ENCODE measurements at regions not wholly inside any gene's neighbourhood (a gene's known extent, or its start where the extent isn't known, plus 50 kb on each side); places are given as distances from the start of the nearest gene placed in this dataset.

GRCh38 chr4:124887739-124888138 lies 175.2 kb upstream of the ANKRD50 start:
- Mint-ChIP-seq H3K36me3 (no peaks in the 10 kb centered on the region), H3K27ac (no peak overlapping the region), H3K27me3 (ENCODE audit: low read depth in 3 of 3) (peaks cover 0 to 2% (median 0%) of the 10 kb centered on the region in 3 donors), H3K4me1 (no peaks in the 10 kb centered on the region), H3K9me3 (peaks cover 0 to 9% (median 6%) of the 10 kb centered on the region in 6 donors), H3K4me3 (no peak overlapping the region)
- no peak for DNase-seq

- Mint-ChIP-seq H3K4me1 (no peaks in the 10 kb centered on the region), H3K27ac (no peak overlapping the region), H3K36me3 (no peaks in the 10 kb centered on the region), H3K4me3 (no peak overlapping the region), H3K9me3 (peaks cover 0 to 5% (median 3%) of the 10 kb centered on the region in 6 donors), H3K27me3 (ENCODE audit: low read depth in 3 of 3) (peaks cover 0 to 2% (median 0%) of the 10 kb centered on the region in 3 donors)
- no peak for DNase-seq
Measured at GRCh38 chr4:124884316-124884715, 171.8 kb upstream of the ANKRD50 start.

DNA sequence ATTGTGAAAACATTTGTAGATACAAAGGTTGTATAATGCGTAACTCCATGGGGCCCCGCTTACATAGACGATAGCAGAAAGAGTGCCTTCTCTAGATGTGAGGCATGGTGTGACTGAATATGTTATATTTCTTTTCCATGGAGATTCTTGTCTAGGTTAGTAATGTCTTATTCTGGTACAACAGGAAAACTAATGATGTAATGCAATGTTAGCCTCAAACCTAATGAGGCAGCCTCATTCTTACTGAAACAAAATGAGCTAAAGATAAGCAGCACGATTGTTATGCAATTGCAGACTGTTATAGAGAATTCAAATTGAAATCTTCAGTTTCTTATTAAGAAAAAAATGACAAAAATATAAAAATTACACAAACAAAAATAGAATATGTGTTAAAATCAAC lies 171.1 kb upstream of the ANKRD50 start:
- Mint-ChIP-seq H3K36me3 (no peaks in the 10 kb centered on the region), H3K9me3 (peaks cover 0 to 5% (median 3%) of the 10 kb centered on the region in 6 donors), H3K4me3 (no peak overlapping the region), H3K27me3 (ENCODE audit: low read depth in 3 of 3) (peaks cover 0 to 2% (median 0%) of the 10 kb centered on the region in 3 donors), H3K4me1 (no peaks in the 10 kb centered on the region), H3K27ac (no peak overlapping the region)
- no peak for DNase-seq

DNA sequence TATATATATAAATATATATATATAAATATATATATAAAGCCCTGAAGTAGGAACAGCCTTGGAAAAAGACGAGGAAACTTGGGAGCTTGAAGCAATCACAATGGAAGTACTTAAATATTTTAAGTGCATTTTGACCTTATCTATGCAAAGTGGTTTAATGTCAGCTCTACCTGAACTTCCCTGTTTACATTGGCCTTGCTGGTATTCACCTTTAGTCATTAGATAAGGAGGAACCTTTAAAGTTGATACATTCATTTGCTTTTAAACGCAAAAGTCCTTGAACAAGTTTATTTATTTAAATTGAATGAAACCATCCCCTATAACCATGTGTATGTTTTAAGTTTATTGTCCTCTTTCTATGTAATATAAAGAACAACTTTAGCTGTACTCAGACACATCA lies 166.7 kb upstream of the ANKRD50 start:
- H3K27ac Mint-ChIP-seq = no peak overlapping the region
- H3K36me3 Mint-ChIP-seq = no peaks in the 10 kb centered on the region
- no peak overlapping the region for H3K4me3 Mint-ChIP-seq
- peaks cover 0 to 2% (median 0%) of the 10 kb centered on the region in 3 donors for H3K27me3 Mint-ChIP-seq (ENCODE audit: low read depth in 3 of 3)
- H3K4me1 Mint-ChIP-seq = no peaks in the 10 kb centered on the region
- no peak for DNase-seq
- peaks cover 7 to 26% (median 13%) of the 10 kb centered on the region in 6 donors for H3K9me3 Mint-ChIP-seq

DNA sequence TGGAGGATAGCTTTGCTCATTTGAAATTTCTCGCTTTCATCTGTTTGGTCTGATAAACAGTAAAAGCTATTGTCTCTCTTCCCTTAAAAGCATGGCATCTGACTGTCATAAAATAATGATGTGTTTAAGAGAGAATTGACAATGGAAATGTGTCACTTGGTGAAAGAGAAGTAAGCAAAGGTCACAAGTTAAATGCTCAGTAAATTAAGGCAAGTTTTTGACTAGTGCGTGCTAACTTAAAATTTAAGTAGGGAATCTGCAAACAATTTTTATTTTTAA lies 161.6 kb upstream of the ANKRD50 start:
- H3K27ac Mint-ChIP-seq = no peak overlapping the region
- no peak for DNase-seq
- H3K36me3 Mint-ChIP-seq = no peaks in the 10 kb centered on the region
- no peaks in the 10 kb centered on the region for H3K4me1 Mint-ChIP-seq
- H3K4me3 Mint-ChIP-seq = no peak overlapping the region
- H3K9me3 Mint-ChIP-seq = peaks cover 11 to 31% (median 19%) of the 10 kb centered on the region in 6 donors
- H3K27me3 Mint-ChIP-seq (ENCODE audit: low read depth in 3 of 3) = no peaks in the 10 kb centered on the region

DNA sequence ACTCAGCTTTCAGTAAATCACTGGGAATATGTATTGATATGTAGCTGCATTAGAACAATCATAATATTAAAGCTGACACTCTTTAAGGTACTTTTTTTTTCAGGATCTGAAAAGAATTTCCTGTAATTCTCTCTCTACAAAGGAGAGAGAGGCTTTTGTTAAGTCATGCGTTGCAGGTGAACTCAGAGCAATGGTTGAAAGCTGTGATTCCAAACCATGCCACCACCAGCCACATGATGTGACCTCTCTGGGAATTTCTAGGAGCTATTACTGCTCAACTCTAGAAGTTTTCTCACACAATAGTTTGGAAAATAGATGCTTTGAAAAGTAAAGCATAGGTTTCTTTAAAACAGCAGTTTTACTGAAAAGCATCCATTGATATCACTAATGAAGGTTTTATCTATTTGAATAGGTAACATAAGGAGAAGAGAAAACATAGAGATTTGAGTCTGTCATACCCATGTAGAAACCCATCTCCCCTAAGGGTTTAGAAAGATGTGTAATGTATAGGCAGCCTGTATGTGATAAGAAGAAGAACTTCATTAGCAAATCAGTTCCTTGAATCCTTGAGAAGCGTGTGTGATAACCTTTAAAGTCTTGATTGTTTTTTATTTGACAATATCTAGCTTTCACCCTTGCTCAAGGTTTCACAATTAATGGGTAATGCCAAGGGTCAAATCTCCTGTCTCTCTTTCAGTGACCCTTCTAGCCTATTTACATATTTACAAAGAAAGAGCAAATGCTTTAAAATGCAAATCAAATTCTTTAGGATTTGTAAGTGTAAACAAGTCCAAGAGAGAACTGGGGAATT lies 161.0 kb upstream of the ANKRD50 start:
- Mint-ChIP-seq H3K9me3 (peaks cover 13 to 31% (median 19%) of the 10 kb centered on the region in 6 donors), H3K27me3 (ENCODE audit: low read depth in 3 of 3) (peaks cover 0 to 1% (median 0%) of the 10 kb centered on the region in 3 donors), H3K36me3 (no peaks in the 10 kb centered on the region), H3K4me3 (no peak overlapping the region), H3K4me1 (no peaks in the 10 kb centered on the region), H3K27ac (no peak overlapping the region)
- DNase-seq = no peak

DNA sequence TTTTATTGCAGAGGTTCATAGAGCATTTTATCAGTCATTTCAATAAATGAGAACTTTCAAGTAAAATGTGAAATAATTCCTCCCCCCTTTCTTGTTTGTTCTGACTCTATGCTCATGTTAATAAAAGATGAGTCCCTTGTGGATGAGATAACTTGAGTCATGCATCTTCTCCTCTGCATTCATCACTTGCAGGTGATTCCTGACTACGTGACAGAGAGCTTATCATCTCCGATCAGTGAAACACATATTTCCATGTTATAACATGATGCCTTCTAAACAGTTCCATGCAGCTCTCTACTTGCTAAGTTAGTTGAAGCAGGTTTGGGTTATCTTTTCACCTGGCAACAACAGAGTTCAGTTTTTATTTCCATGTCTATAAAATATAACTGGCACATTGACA lies 160.1 kb upstream of the ANKRD50 start:
- no peaks in the 10 kb centered on the region for H3K4me1 Mint-ChIP-seq

GRCh38 chr4:124869961-124870495 lies 157.5 kb upstream of the ANKRD50 start:
- no peaks in the 10 kb centered on the region for H3K4me1 Mint-ChIP-seq
- no peak overlapping the region for H3K4me3 Mint-ChIP-seq
- H3K36me3 Mint-ChIP-seq = no peaks in the 10 kb centered on the region
- H3K9me3 Mint-ChIP-seq = peaks cover 5 to 9% (median 7%) of the 10 kb centered on the region in 6 donors
- H3K27ac Mint-ChIP-seq = no peak overlapping the region
- DNase-seq = no peak
- H3K27me3 Mint-ChIP-seq (ENCODE audit: low read depth in 3 of 3) = peaks cover 0 to 1% (median 0%) of the 10 kb centered on the region in 3 donors

More for the DNA sequence above, 160.1 kb upstream of the ANKRD50 start:
- Mint-ChIP-seq H3K36me3 (no peaks in the 10 kb centered on the region), H3K27me3 (ENCODE audit: low read depth in 3 of 3) (peaks cover 0 to 1% (median 0%) of the 10 kb centered on the region in 3 donors), H3K9me3 (peaks cover 16 to 30% (median 16%) of the 10 kb centered on the region in 6 donors), H3K27ac (no peak overlapping the region), H3K4me3 (no peak overlapping the region)
- no peak for DNase-seq

- Mint-ChIP-seq H3K27me3 (ENCODE audit: low read depth in 3 of 3) (peaks cover 0 to 1% (median 0%) of the 10 kb centered on the region in 3 donors), H3K9me3 (peaks cover 5 to 8% (median 8%) of the 10 kb centered on the region in 6 donors), H3K36me3 (no peaks in the 10 kb centered on the region), H3K4me1 (no peaks in the 10 kb centered on the region), H3K4me3 (no peak overlapping the region), H3K27ac (no peak overlapping the region)
- no peak for DNase-seq
Measured at GRCh38 chr4:124868495-124868894, 156.0 kb upstream of the ANKRD50 start.

DNA sequence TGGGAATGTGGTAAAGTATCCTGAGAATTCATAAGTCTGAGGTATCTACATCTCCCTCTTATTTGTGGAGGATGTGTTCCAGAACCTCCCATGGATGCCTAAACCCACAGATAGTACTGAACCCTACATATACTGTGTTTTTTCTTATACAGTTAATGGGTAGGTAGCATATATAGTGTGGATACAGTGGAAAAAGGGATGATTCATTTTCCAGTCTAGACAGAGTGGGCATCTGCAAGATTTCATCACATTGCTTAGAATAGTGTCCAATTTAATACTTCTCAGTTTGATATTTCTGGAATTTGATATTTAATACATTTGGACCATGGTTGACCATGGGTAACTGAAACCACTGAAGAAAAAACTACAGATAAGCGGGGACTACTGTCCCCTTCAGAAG lies 155.0 kb upstream of the ANKRD50 start:
- Mint-ChIP-seq H3K4me1 (no peaks in the 10 kb centered on the region), H3K36me3 (no peaks in the 10 kb centered on the region), H3K27ac (no peak overlapping the region), H3K9me3 (peaks cover 5 to 8% (median 6%) of the 10 kb centered on the region in 6 donors), H3K27me3 (ENCODE audit: low read depth in 3 of 3) (peaks cover 0 to 5% (median 0%) of the 10 kb centered on the region in 3 donors), H3K4me3 (no peak overlapping the region)
- no peak for DNase-seq

DNA sequence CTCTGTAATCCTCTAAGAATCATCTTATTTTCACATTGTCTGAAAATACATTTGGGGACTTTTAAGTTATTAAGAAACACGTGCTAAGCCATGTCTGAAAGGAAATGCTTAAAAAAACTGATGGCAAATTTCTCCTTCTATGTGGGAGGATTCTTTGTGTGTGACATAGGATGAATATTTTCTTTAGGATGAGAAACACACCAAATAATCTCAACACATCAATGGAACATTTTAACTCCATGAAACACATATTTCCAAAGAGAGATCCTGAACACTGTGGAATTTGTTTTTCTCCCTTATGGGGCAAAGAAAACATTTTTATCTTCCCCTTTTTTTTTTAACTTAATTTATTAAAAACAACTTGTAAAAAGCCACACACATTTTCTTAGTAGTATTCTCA lies 153.8 kb upstream of the ANKRD50 start:
- Mint-ChIP-seq H3K4me3 (no peak overlapping the region), H3K36me3 (no peaks in the 10 kb centered on the region), H3K27me3 (ENCODE audit: low read depth in 3 of 3) (peaks cover 0 to 5% (median 0%) of the 10 kb centered on the region in 3 donors), H3K4me1 (no peaks in the 10 kb centered on the region), H3K27ac (no peak overlapping the region), H3K9me3 (peaks cover 4 to 8% (median 6%) of the 10 kb centered on the region in 6 donors)
- no peak for DNase-seq

GRCh38 chr4:124863040-124863545 lies 150.6 kb upstream of the ANKRD50 start:
- no peak overlapping the region for H3K4me3 Mint-ChIP-seq
- peaks cover 0 to 3% (median 0%) of the 10 kb centered on the region in 3 donors for H3K27me3 Mint-ChIP-seq (ENCODE audit: low read depth in 3 of 3)
- H3K36me3 Mint-ChIP-seq = no peaks in the 10 kb centered on the region
- DNase-seq = no peak
- peaks cover 0 to 8% (median 4%) of the 10 kb centered on the region in 6 donors for H3K9me3 Mint-ChIP-seq
- no peaks in the 10 kb centered on the region for H3K4me1 Mint-ChIP-seq
- H3K27ac Mint-ChIP-seq = no peak overlapping the region

GRCh38 chr4:124862261-124862660 lies 149.7 kb upstream of the ANKRD50 start:
- Mint-ChIP-seq H3K36me3 (no peaks in the 10 kb centered on the region), H3K4me3 (no peak overlapping the region), H3K9me3 (peaks cover 0 to 12% (median 5%) of the 10 kb centered on the region in 6 donors), H3K4me1 (no peaks in the 10 kb centered on the region), H3K27me3 (ENCODE audit: low read depth in 3 of 3) (peaks cover 0 to 3% (median 0%) of the 10 kb centered on the region in 3 donors), H3K27ac (no peak overlapping the region)
- DNase-seq = no peak

GRCh38 chr4:124861761-124862160 lies 149.2 kb upstream of the ANKRD50 start:
- peaks cover 0 to 3% (median 0%) of the 10 kb centered on the region in 3 donors for H3K27me3 Mint-ChIP-seq (ENCODE audit: low read depth in 3 of 3)
- H3K27ac Mint-ChIP-seq = no peak overlapping the region
- no peaks in the 10 kb centered on the region for H3K36me3 Mint-ChIP-seq

More at GRCh38 chr4:124861761-124862160, 149.2 kb upstream of the ANKRD50 start:
- DNase-seq = no peak
- Mint-ChIP-seq H3K4me3 (no peak overlapping the region), H3K9me3 (peaks cover 0 to 15% (median 5%) of the 10 kb centered on the region in 6 donors), H3K4me1 (no peaks in the 10 kb centered on the region)

Measured in immature natural killer cell (primary cell).